Upper lobe of left lung (tissue), 6 donors: ENCODE measurements at regions not wholly inside any gene's neighbourhood (a gene's known extent, or its start where the extent isn't known, plus 50 kb on each side); places are given as distances from the start of the nearest gene placed in this dataset.

Experiments
- ATAC-seq, 2 donors: fragments of 200-7000 bp; cut with Tn5 transposase; one replicate each; pipeline ENCODE4 v1.9.1; 2022; ENCODE audit warnings: mild to moderate bottlenecking in 2 of 2, moderate library complexity in 2 of 2; ENCODE audit not compliant: low FRiP score in 2 of 2
- DNase-seq, 2 donors: peaks; one replicate each; pipeline ENCODE4 v3.0.0-alpha.2; 2019 to 2020
- H3K27ac ChIP-seq, 4 donors: fragments of 200-600 bp; sonication (generic); one replicate each; pipeline ENCODE4 v1.5.1; 2016 to 2019
- H3K27me3 ChIP-seq, 4 donors: fragments of 200-600 bp; sonication (generic); one replicate each; pipeline ENCODE4 v1.5.1; 2017 to 2019
- H3K36me3 ChIP-seq, 4 donors: fragments of 200-600 bp; sonication (generic); one replicate each; pipeline ENCODE4 v1.5.1; 2016 to 2019
- H3K4me1 ChIP-seq, 4 donors: fragments of 200-600 bp; sonication (generic); one replicate each; pipeline ENCODE4 v1.5.1; 2018 to 2019
- H3K4me3 ChIP-seq, 4 donors: fragments of 200-600 bp; sonication (generic); one replicate each; pipeline ENCODE4 v1.5.1; 2017 to 2019; ENCODE audit warnings: mild to moderate bottlenecking in 2 of 4, moderate library complexity in 1 of 4
- H3K9me3 ChIP-seq, 4 donors: fragments of 200-600 bp; sonication (generic); one replicate each; pipeline ENCODE4 v1.5.1; 2018 to 2019
- CTCF ChIP-seq, 6 experiments: fragments of 450-650 bp in 4 of 6; fragments of 200-600 bp in 2 of 6; sonication (generic) in 2 of 6; IDR thresholded peaks; one replicate each; pipeline ENCODE4 v1.5.1; 2016 to 2019; ENCODE audit warnings: antibody characterized with exemption in 6 of 6
- EP300 ChIP-seq, 4 donors: sonication (generic); formaldehyde crosslinking; IDR thresholded peaks; one replicate each; pipeline ENCODE4 v1.5.1; 2017; ENCODE audit warnings: antibody characterized with exemption in 4 of 4, control low read depth in 2 of 4
- POLR2A ChIP-seq, 4 donors: fragments of 450-650 bp; IDR thresholded peaks; one replicate each; pipeline ENCODE4 v1.5.1; 2016 to 2017; ENCODE audit warnings: antibody characterized with exemption in 4 of 4, mild to moderate bottlenecking in 2 of 4
- POLR2AphosphoS5 ChIP-seq, 2 donors: sonication (generic); formaldehyde crosslinking; IDR thresholded peaks; one replicate each; pipeline ENCODE4 v1.5.1; 2017; ENCODE audit warnings: antibody characterized with exemption in 2 of 2
- WGBS, 2 donors: methylation state at CpG; one replicate each; pipeline ENCODE4 v1.1.5; 2017 to 2018; 5-methylcytosine and 5-hydroxymethylcytosine counted together
- donor health status: DM: no; HTN: no; CAD: no; lungs with moderate emphysema.
- donor health status: DM: no; HTN: yes; CAD: no; lungs with severe emphysema.

DNA sequence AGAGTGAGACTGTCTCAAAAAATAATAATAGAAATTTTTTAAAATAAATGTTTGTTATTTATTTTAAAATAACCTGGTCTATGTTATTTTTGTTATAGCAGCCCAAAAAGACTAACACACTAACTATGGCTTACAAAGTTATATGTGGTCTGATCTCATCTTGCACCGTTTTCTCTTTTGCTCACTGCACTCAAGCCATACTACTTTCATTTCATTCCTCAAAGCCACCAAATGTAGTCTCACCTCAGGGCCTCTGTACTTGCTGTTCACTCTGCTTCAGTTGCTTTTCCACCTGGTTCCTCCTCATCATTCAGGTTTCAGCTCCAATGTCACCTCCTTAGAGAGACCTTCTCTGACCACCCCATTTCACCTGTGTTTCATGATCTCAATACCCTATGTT is 55.2 kb upstream of the MDM1 start:
- peaks cover 0 to 9% (median 2%) of the 10 kb centered on the region in 4 donors for H3K9me3 ChIP-seq
- no peak for DNase-seq
- no peak for TF ChIP-seq POLR2AphosphoS5 (IDR thresholded peaks at IDR 0.05)
- TF ChIP-seq POLR2A (IDR thresholded peaks at IDR 0.05), result no peak
- TF ChIP-seq EP300 (IDR thresholded peaks at IDR 0.05), result no peak
- no peak for TF ChIP-seq CTCF (IDR thresholded peaks at IDR 0.05)
- no peak overlapping the region for H3K27ac ChIP-seq
- no peaks in the 10 kb centered on the region for H3K36me3 ChIP-seq
- H3K4me1 ChIP-seq, result no peaks in the 10 kb centered on the region
- WGBS, 2 donors, result 87 to 100% methylated on average over 1 of the region's 1 CpG
- ATAC-seq, result no peak
- H3K4me3 ChIP-seq, result no peak overlapping the region
- H3K27me3 ChIP-seq, result no peaks in the 10 kb centered on the region

- no peak for ATAC-seq
- Histone ChIP-seq H3K27me3 (no peaks in the 10 kb centered on the region), H3K27ac (no peak overlapping the region), H3K4me3 (no peak overlapping the region), H3K36me3 (no peaks in the 10 kb centered on the region), H3K4me1 (peaks cover 0 to 2% (median 0%) of the 10 kb centered on the region in 4 donors), H3K9me3 (peaks cover 0 to 9% (median 2%) of the 10 kb centered on the region in 4 donors)
- DNase-seq, result no peak
- TF ChIP-seq EP300 (IDR thresholded peaks at IDR 0.05) (no peak), POLR2A (IDR thresholded peaks at IDR 0.05) (no peak), POLR2AphosphoS5 (IDR thresholded peaks at IDR 0.05) (no peak), CTCF (IDR thresholded peaks at IDR 0.05) (no peak)
- 75 to 77% methylated on average over 1 of the region's 1 CpG for WGBS, 2 donors
Measured at GRCh38 chr12:68389305-68389704, 57.1 kb upstream of the MDM1 start.

GRCh38 chr12:68391937-68392336 is 59.8 kb upstream of the MDM1 start:
- Histone ChIP-seq H3K27me3 (no peaks in the 10 kb centered on the region), H3K27ac (no peak overlapping the region), H3K4me1 (peaks cover 0 to 2% (median 0%) of the 10 kb centered on the region in 4 donors), H3K9me3 (peaks cover 0 to 9% (median 2%) of the 10 kb centered on the region in 4 donors), H3K36me3 (no peaks in the 10 kb centered on the region), H3K4me3 (no peak overlapping the region)
- no peak for ATAC-seq
- 83 to 94% methylated on average over 3 of the region's 3 CpGs for WGBS, 2 donors
- TF ChIP-seq POLR2AphosphoS5 (IDR thresholded peaks at IDR 0.05) (no peak), POLR2A (IDR thresholded peaks at IDR 0.05) (no peak), EP300 (IDR thresholded peaks at IDR 0.05) (no peak), CTCF (IDR thresholded peaks at IDR 0.05) (no peak)
- no peak for DNase-seq

- H3K36me3 ChIP-seq, result no peaks in the 10 kb centered on the region
- no peaks in the 10 kb centered on the region for H3K27me3 ChIP-seq
- H3K27ac ChIP-seq, result no peak overlapping the region
- no peak for DNase-seq
- H3K4me1 ChIP-seq, result peaks cover 0 to 2% (median 0%) of the 10 kb centered on the region in 4 donors
- no peak for ATAC-seq
- TF ChIP-seq CTCF (IDR thresholded peaks at IDR 0.05), result no peak
- no peak for TF ChIP-seq POLR2AphosphoS5 (IDR thresholded peaks at IDR 0.05)
- no peak for TF ChIP-seq EP300 (IDR thresholded peaks at IDR 0.05)
- TF ChIP-seq POLR2A (IDR thresholded peaks at IDR 0.05), result no peak
- H3K9me3 ChIP-seq, result peaks cover 0 to 9% (median 2%) of the 10 kb centered on the region in 4 donors
- H3K4me3 ChIP-seq, result no peak overlapping the region
Measured at GRCh38 chr12:68392376-68392775, 60.2 kb upstream of the MDM1 start.

GRCh38 chr12:68393417-68393816 is 61.3 kb upstream of the MDM1 start:
- TF ChIP-seq CTCF (IDR thresholded peaks at IDR 0.05) (no peak), POLR2A (IDR thresholded peaks at IDR 0.05) (no peak), POLR2AphosphoS5 (IDR thresholded peaks at IDR 0.05) (no peak), EP300 (IDR thresholded peaks at IDR 0.05) (no peak)
- 49 to 61% methylated on average over 4 of the region's 4 CpGs for WGBS, 2 donors
- no peak for ATAC-seq

More at GRCh38 chr12:68393417-68393816, 61.3 kb upstream of the MDM1 start:
- Histone ChIP-seq H3K36me3 (no peaks in the 10 kb centered on the region), H3K4me1 (peaks cover 0 to 2% (median 0%) of the 10 kb centered on the region in 4 donors), H3K4me3 (no peak overlapping the region), H3K27me3 (no peaks in the 10 kb centered on the region), H3K27ac (peak overlapping the region in 1 of 4 donors; percentile 17), H3K9me3 (peaks cover 0 to 9% (median 2%) of the 10 kb centered on the region in 4 donors)
- no peak for DNase-seq
